Mesendoderm (in vitro differentiated cells): ENCODE measurements at regions not wholly inside any gene's neighbourhood (a gene's known extent, or its start where the extent isn't known, plus 50 kb on each side); places are given as distances from the start of the nearest gene placed in this dataset.
"Not testable (repeated sequence)": the region's sequence is repeated elsewhere in the genome, so short reads cannot be mapped to it uniquely, and the experiment has no call there.

ENCODE experiments used
- DNase-seq: peaks from one replicate; pipeline ENCODE4 v3.0.0; 2013
- H2AK5ac ChIP-seq: 2 replicates; pipeline ENCODE4 v1.6.1; 2013; ENCODE audit warnings: low read length, inconsistent platforms
- H2BK120ac ChIP-seq: 2 replicates; pipeline ENCODE4 v1.6.1; 2013; ENCODE audit warnings: low read depth, mild to moderate bottlenecking, low read length, moderate library complexity, mixed read lengths
- H2BK15ac ChIP-seq: replicated peaks from 2 replicates; pipeline ENCODE4 v1.6.1; 2013; ENCODE audit warnings: low read depth, mild to moderate bottlenecking, moderate library complexity
- H2BK5ac ChIP-seq: 2 replicates; pipeline ENCODE4 v1.6.1; 2013; ENCODE audit warnings: low read length, inconsistent platforms
- H3K18ac ChIP-seq: 2 replicates; pipeline ENCODE4 v1.6.1; 2013; ENCODE audit warnings: mild to moderate bottlenecking, low read length, mixed read lengths
- H3K23ac ChIP-seq: one replicate; pipeline ENCODE4 v1.6.1; 2013; ENCODE audit warnings: low read length
- H3K27ac ChIP-seq: 2 replicates; pipeline ENCODE4 v1.5.1; 2013; ENCODE audit warnings: low read depth, mild to moderate bottlenecking, inconsistent platforms, low read length, moderate library complexity
- H3K27me3 ChIP-seq: 2 replicates; pipeline ENCODE4 v1.6.1; 2013; ENCODE audit warnings: low read length, control low read depth, mild to moderate bottlenecking, inconsistent platforms; ENCODE audit not compliant: insufficient read depth, poor library complexity
- H3K36me3 ChIP-seq: 2 replicates; pipeline ENCODE4 v1.6.1; 2013; ENCODE audit warnings: low read length, inconsistent platforms; ENCODE audit not compliant: control insufficient read depth, insufficient read depth
- H3K4ac ChIP-seq: one replicate; pipeline ENCODE4 v1.6.1; 2013; ENCODE audit warnings: low read depth, mild to moderate bottlenecking, low read length, moderate library complexity
- H3K4me1 ChIP-seq: 2 replicates; pipeline ENCODE4 v1.6.1; 2013; ENCODE audit warnings: low read depth, low read length, inconsistent platforms; ENCODE audit not compliant: control insufficient read depth
- H3K4me2 ChIP-seq: 2 replicates; pipeline ENCODE4 v1.6.1; 2013; ENCODE audit warnings: low read length
- H3K4me3 ChIP-seq: 2 replicates; pipeline ENCODE4 v1.5.1; 2013; ENCODE audit warnings: mild to moderate bottlenecking, low read length
- H3K56ac ChIP-seq: one replicate; pipeline ENCODE4 v1.6.1; 2013; ENCODE audit warnings: low read length
- H3K79me1 ChIP-seq: 2 replicates; pipeline ENCODE4 v1.6.1; 2013; ENCODE audit warnings: low read length, inconsistent platforms
- H3K79me2 ChIP-seq: 2 replicates; pipeline ENCODE4 v1.6.1; 2013; ENCODE audit warnings: mild to moderate bottlenecking, low read length; ENCODE audit not compliant: control insufficient read depth, insufficient read depth
- H3K9ac ChIP-seq: 2 replicates; pipeline ENCODE4 v1.6.1; 2013; ENCODE audit warnings: low read length, inconsistent platforms
- H4K5ac ChIP-seq: one replicate; pipeline ENCODE4 v1.6.1; 2013; ENCODE audit warnings: low read length
- H4K8ac ChIP-seq: one replicate; pipeline ENCODE4 v1.6.1; 2013; ENCODE audit warnings: low read depth, mild to moderate bottlenecking, control low read depth, low read length, moderate library complexity
- WGBS: extraction: QIAGEN DNeasy Blood & Tissue Kit; methylation state at CpG from one replicate; pipeline ENCODE4 v1.1.7; 2013; ENCODE audit warnings: low lambda C conversion rate, missing lambda C conversion rate; ENCODE audit not compliant: insufficient coverage; ENCODE audit errors: extremely low coverage; 5-methylcytosine and 5-hydroxymethylcytosine counted together

DNA sequence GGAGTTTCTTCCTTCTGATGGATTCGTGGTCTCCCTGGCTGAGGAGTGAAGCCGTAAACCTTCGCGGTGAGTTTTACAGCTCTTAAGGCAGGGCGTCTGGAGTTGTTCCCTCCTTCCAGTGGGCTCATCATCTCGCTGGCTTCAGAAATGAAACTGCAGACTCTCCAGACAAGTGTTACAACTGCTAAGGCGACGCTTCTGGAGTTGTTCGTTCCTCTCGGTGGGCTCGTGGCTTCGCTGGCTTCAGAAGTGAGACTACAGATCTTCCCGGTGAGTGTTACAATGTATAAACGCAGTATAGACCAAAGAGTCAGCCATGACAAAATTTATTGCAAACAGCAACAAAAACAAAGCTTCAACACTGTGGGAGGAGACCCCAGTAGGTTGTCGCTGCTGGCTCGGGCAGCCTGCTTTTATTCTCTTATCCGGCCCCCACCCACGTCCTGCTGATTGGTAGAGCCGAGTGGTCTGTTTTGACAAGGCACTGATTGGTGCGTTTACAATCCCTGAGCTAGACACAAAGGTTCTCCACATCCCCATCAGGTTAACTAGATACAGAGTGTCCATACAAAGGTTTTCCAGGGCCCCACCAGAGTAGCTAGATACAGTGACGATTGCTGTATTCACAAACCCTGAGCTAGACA is 113.2 kb downstream of the GPX5 start:
- Histone ChIP-seq H3K4me1 (no peaks in the 10 kb centered on the region), H2BK15ac (no peak overlapping the region), H3K27me3 (peaks cover 11% of the 10 kb centered on the region), H3K4me2 (no peak overlapping the region), H3K9ac (no peak overlapping the region), H3K27ac (no peak overlapping the region), H3K18ac (no peak overlapping the region), H3K4ac (no peak overlapping the region), H3K23ac (no peak overlapping the region), H3K36me3 (no peaks in the 10 kb centered on the region), H3K79me1 (no peaks in the 10 kb centered on the region), H3K56ac (no peak overlapping the region), H3K4me3 (no peak overlapping the region), H2AK5ac (no peak overlapping the region), H2BK120ac (no peak overlapping the region), H2BK5ac (no peak overlapping the region), H3K79me2 (no peaks in the 10 kb centered on the region), H4K5ac (no peak overlapping the region), H4K8ac (no peak overlapping the region)
- DNase-seq: no peak
- no CpG with 5 or more reads among the region's 21 CpGs for WGBS

DNA sequence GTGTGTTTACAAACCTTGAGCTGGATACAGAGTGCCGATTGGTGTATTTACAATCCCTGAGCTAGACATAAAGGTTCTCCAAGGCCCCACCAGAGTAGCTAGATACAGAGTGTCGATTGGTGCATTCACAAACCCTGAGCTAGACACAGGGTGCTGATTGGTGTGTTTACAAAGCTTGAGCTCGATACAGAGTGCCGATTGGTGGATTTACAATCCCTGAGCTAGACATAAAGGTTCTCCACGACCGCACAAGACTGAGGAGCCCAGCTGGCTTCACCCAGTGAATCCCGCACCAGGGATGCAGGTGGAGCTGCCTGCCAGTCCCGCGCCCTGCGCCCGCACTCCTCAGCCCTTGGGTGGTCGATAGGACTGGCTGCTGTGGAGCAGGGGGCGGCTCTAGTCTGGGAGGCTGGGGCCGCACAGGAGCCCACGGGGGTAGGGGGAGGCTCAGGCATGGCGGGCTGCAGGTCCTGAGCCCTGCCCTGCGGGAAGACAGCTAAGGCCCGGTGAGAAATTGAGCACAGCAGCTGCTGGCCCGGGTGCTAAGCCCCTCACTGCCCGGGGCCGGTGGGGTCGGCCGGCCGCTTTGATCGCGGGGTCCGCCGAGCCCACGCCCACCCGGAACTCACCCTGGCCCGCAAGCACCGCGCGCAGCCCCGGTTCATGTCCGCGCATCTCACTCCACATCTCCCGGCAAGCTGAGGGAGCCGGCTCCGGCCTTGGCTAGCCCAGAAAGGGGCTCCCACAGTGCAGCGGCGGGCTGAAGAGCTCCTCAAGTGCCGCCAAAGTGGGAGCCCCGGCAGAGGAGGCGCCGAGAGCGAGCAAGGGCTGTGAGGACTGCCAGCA is 114.0 kb downstream of the GPX5 start:
- WGBS: no CpG with 5 or more reads among the region's 47 CpGs
- H3K36me3 ChIP-seq: not testable (repeated sequence)

DNA sequence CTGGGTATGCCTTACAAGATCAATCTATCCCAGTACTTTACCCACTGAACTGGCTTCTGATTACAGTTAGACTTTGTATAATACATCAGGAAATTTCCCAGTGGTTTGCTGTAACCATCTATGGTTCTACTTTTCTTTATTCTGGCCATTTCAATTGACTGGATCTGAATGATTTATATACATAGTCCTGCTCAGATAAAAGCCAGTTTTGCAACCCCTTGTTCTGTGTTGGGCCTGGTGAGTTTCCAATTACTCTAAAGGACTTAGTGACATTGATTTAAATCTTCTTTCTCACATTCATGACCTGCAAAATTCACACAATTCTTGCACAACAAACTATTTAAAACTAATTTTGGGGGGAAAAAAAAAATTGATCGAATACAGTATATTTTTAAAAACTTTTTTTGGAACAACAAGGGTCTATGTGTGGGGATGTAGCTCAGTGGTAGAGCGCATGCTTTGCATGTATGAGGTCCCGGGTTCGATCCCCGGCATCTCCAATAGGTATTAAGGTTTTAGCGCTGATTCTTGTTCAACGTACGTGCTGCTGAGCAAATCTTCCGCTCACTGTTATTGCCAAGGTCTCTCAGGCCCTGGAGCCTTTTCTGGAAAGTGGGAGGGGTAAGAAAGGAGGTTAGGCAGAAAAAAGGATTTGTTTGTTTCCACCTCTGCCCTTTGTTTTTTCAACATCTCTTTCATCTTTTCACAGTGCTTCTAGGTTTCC is 117.5 kb downstream of the GPX5 start:
- Histone ChIP-seq H3K18ac (no peak overlapping the region), H3K4me3 (peak overlapping the region; percentile 4), H2AK5ac (no peak overlapping the region), H2BK15ac (no peak overlapping the region), H4K5ac (no peak overlapping the region), H3K4me2 (peak overlapping the region; percentile 34), H3K79me1 (no peaks in the 10 kb centered on the region), H3K79me2 (no peaks in the 10 kb centered on the region), H3K23ac (no peak overlapping the region), H3K36me3 (no peaks in the 10 kb centered on the region), H3K27me3 (no peaks in the 10 kb centered on the region), H3K56ac (no peak overlapping the region), H3K4me1 (no peaks in the 10 kb centered on the region), H2BK120ac (no peak overlapping the region), H4K8ac (no peak overlapping the region), H2BK5ac (no peak overlapping the region), H3K4ac (no peak overlapping the region), H3K9ac (peak overlapping the region; percentile 26), H3K27ac (no peak overlapping the region)
- no CpG with 5 or more reads among the region's 9 CpGs for whole genome bisulfite sequencing
- peak; percentile 97 for DNase-seq

More for the DNA sequence above, 114.0 kb downstream of the GPX5 start:
- peaks cover 11% of the 10 kb centered on the region for H3K27me3 ChIP-seq
- not testable (repeated sequence) for H3K27ac ChIP-seq, H2BK5ac ChIP-seq, H3K4me3 ChIP-seq, H3K79me2 ChIP-seq, H4K5ac ChIP-seq, H2BK120ac ChIP-seq, H3K23ac ChIP-seq, H2BK15ac ChIP-seq, H3K4ac ChIP-seq, H3K79me1 ChIP-seq, H4K8ac ChIP-seq, H3K56ac ChIP-seq, H3K18ac ChIP-seq, H3K4me2 ChIP-seq, DNase-seq, H3K9ac ChIP-seq, H3K4me1 ChIP-seq, H2AK5ac ChIP-seq

DNA sequence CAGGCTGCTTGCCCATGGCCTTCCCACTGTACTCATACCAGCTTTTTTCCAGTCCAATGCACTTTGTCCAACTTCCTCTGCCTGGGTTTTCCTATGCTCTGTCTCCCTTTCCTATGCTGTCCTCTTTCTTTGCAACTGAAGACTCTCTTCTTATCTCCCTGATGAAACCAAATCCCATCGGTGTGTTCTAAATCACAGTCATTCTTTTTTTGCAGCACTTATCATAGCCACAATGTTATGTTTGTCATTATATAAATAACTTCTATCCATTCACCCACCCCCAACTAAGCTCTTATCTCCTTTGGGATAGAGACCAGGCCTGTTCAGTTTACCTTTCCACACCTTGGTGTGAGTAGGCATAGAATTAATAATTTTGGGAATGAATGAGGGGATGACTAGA is 121.0 kb downstream of the GPX5 start:
- H3K4me3 ChIP-seq: no peak overlapping the region

DNA sequence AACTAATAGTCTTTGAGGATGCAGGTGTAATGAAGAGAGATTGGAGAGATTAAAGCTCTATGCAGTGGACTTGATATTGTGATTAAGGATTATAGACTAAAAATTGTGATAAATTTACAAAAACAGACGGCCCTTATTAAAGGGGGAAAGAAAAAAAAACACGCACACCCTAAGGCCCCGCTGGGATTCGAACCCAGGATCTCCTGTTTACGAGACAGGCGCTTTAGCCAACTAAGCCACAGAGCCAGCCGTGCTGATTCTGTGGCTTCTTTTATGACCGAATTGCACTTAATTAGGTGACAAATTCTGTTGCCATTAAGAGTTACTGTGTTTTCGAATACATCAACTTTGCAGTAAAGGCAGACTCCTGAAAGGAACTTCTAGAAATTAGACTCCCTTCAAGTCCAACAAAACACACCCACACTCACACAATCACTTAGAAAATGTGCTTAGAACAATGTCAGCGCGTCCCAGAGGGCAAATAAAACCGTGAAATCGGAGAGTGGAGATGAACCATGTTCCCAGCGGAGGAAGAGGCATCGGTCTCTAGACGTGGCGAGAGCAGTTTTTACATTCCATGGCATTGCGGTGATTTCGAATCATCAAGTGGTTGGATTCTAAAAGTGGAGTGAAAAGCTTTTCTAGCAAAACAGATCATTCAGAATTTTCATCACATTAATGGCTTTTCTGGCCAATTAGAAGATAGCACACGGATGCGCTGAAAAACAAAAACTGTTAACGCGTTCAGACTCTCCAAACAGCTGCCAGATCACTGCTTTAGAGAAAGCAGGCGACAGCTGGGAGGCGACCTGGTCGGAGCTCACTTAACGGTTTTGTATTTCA is 122.6 kb downstream of the GPX5 start:
- Histone ChIP-seq H3K23ac (no peak overlapping the region), H3K79me2 (no peaks in the 10 kb centered on the region), H2BK15ac (no peak overlapping the region), H3K79me1 (no peaks in the 10 kb centered on the region), H3K4ac (no peak overlapping the region), H3K4me2 (peak overlapping the region; percentile 23), H3K27ac (no peak overlapping the region), H3K36me3 (no peaks in the 10 kb centered on the region), H3K18ac (no peak overlapping the region), H3K4me1 (no peaks in the 10 kb centered on the region), H3K56ac (peak overlapping the region; percentile 89), H4K8ac (no peak overlapping the region), H2BK5ac (no peak overlapping the region), H4K5ac (no peak overlapping the region), H3K4me3 (peak overlapping the region; percentile 93), H2AK5ac (no peak overlapping the region), H3K9ac (peak overlapping the region; percentile 80), H2BK120ac (no peak overlapping the region), H3K27me3 (no peaks in the 10 kb centered on the region)
- DNase-seq: peak; percentile 90
- no CpG with 5 or more reads among the region's 27 CpGs for WGBS

More for the DNA sequence above, 121.0 kb downstream of the GPX5 start:
- no peak overlapping the region for H3K4me2 ChIP-seq
- no peak overlapping the region for H4K8ac ChIP-seq
- no peak overlapping the region for H3K4ac ChIP-seq
- H3K4me1 ChIP-seq: no peaks in the 10 kb centered on the region
- H3K23ac ChIP-seq: no peak overlapping the region
- WGBS: no CpG with 5 or more reads among the region's 1 CpG
- no peak overlapping the region for H2BK15ac ChIP-seq
- DNase-seq: no peak
- H2BK5ac ChIP-seq: no peak overlapping the region
- no peaks in the 10 kb centered on the region for H3K79me1 ChIP-seq
- H3K9ac ChIP-seq: no peak overlapping the region
- no peak overlapping the region for H3K18ac ChIP-seq
- H3K36me3 ChIP-seq: no peaks in the 10 kb centered on the region
- H3K56ac ChIP-seq: no peak overlapping the region
- no peaks in the 10 kb centered on the region for H3K27me3 ChIP-seq
- H3K27ac ChIP-seq: no peak overlapping the region
- H2BK120ac ChIP-seq: no peak overlapping the region
- H3K79me2 ChIP-seq: no peaks in the 10 kb centered on the region
- H2AK5ac ChIP-seq: no peak overlapping the region
- H4K5ac ChIP-seq: no peak overlapping the region
